ENCODE measurements at regions not wholly inside any gene's neighbourhood (a gene's known extent, or its start where the extent isn't known, plus 50 kb on each side); places are given as distances from the start of the nearest gene placed in this dataset.

GRCh38 chr12:72723732-72724131, 451.6 kb downstream of the TRHDE start:
- 100% methylated on average over 1 of the region's 1 CpG for WGBS (ENCODE audit: extremely low coverage, insufficient read length, low lambda C conversion rate)
- no peaks in the 10 kb centered on the region for H3K4me1 Mint-ChIP-seq

More at GRCh38 chr12:72723732-72724131, 451.6 kb downstream of the TRHDE start:
- no peak for DNase-seq
- Histone ChIP-seq H3K14ac (ENCODE audit: insufficient read depth, low read length) (no peak overlapping the region), H4K20me1 (ENCODE audit: control insufficient read depth, insufficient read depth, insufficient read length) (no peaks in the 10 kb centered on the region), H2BK20ac (ENCODE audit: low read depth, low read length, poor library complexity, severe bottlenecking) (no peak overlapping the region), H2AFZ (ENCODE audit: low read length) (no peak overlapping the region), H3T11ph (ENCODE audit: low read length) (no peak overlapping the region), H3K79me2 (ENCODE audit: insufficient read depth, low read length) (no peaks in the 10 kb centered on the region), H3K9ac (ENCODE audit: extremely low read depth, insufficient read length, low read length) (no peak overlapping the region), H2BK120ac (ENCODE audit: low read depth, low read length, poor library complexity, severe bottlenecking) (no peak overlapping the region), H2BK12ac (ENCODE audit: insufficient read length, low read depth, low read length) (no peak overlapping the region), H4K91ac (ENCODE audit: insufficient read length, low read depth, low read length) (no peak overlapping the region), H3K9me3 (ENCODE audit: control insufficient read depth, low read depth, low read length) (peaks cover 4% of the 10 kb centered on the region), H3K23me2 (ENCODE audit: insufficient read length, low read depth, low read length, poor library complexity, severe bottlenecking) (no peaks in the 10 kb centered on the region), H4K5ac (ENCODE audit: insufficient read length, low read depth, low read length) (no peak overlapping the region), H2AK5ac (ENCODE audit: insufficient read length, low read length) (no peak overlapping the region), H3K56ac (ENCODE audit: insufficient read length, low read depth, low read length) (no peak overlapping the region), H3K4ac (ENCODE audit: low read depth, low read length) (no peak overlapping the region), H3K79me1 (ENCODE audit: insufficient read depth, low read depth, low read length, poor library complexity, severe bottlenecking) (no peaks in the 10 kb centered on the region), H3K18ac (ENCODE audit: insufficient read length, low read depth, low read length) (no peak overlapping the region), H3K23ac (ENCODE audit: insufficient read length, low read depth, low read length) (no peak overlapping the region), H2BK5ac (ENCODE audit: insufficient read length, low read length) (no peak overlapping the region), H3K4me1 (ENCODE audit: insufficient read depth, low read length) (no peaks in the 10 kb centered on the region), H2BK15ac (ENCODE audit: low read depth, low read length) (no peak overlapping the region), H3K27me3 (ENCODE audit: insufficient read depth, low read length) (no peaks in the 10 kb centered on the region), H3K27ac (ENCODE audit: insufficient read length, low read depth, low read length) (no peak overlapping the region), H4K8ac (replicated peaks; ENCODE audit: insufficient read length, low read depth, low read length) (no peak overlapping the region), H3K4me2 (ENCODE audit: insufficient read depth, insufficient read length, low read length) (no peak overlapping the region)
- Mint-ChIP-seq H3K27me3 (ENCODE audit: low read depth) (no peaks in the 10 kb centered on the region), H3K36me3 (ENCODE audit: insufficient read depth in 1 of 3, low read depth in 3 of 3) (peaks cover 21 to 27% (median 27%) of the 10 kb centered on the region in 3 experiments), H3K9me3 (peaks cover 21 to 29% of the 10 kb centered on the region in 2 experiments), H3K27ac (no peak overlapping the region), H3K4me3 (no peak overlapping the region)
- no peak for TF ChIP-seq CTCF (conservative IDR thresholded peaks at IDR 0.05)

All from H9 (cell line).